ENCODE measurements at regions not wholly inside any gene's neighbourhood (a gene's known extent, or its start where the extent isn't known, plus 50 kb on each side); places are given as distances from the start of the nearest gene placed in this dataset.

DNA sequence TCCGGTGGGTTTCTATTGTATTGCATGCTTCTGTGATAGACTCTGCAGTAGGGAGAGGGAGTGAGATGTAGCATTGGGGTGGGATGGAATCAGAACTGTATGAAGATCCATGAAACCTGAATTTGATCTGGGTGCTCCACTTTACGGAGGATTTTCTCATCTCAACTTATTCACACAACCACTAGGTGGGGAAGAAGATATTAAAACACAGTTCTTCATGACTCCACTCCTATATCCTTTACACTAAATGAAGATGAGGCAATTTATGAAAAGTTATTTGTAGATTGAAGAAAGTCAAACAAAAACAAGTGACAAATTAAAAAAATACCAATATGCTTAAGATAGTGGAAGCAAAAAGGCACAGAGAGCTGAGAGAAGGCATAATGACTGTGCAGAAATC is 92.6 kb upstream of the PDGFD start:
- no peak for DNase-seq (ENCODE audit: low read depth, low spot score)

DNA sequence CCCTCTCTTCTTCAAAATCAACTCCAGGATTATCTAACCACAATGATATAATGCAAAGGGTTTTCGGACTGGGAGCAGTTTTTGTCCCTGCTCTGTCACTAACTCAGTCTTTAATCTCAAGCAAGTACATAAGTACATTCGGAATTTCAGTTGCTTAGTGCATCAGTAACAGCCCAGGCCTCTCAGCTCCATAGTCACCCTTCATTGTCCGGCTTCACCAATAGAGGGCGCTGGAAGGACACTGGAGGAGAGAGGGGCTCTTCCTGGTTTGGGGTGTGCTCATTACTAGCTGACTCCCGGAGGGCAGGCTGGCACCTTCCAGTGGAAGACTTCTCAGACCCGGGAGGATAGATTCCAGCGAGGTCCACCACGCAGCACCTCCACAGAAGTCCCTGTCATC is 90.4 kb upstream of the PDGFD start:
- DNase-seq (ENCODE audit: low read depth, low spot score), result no peak

DNA sequence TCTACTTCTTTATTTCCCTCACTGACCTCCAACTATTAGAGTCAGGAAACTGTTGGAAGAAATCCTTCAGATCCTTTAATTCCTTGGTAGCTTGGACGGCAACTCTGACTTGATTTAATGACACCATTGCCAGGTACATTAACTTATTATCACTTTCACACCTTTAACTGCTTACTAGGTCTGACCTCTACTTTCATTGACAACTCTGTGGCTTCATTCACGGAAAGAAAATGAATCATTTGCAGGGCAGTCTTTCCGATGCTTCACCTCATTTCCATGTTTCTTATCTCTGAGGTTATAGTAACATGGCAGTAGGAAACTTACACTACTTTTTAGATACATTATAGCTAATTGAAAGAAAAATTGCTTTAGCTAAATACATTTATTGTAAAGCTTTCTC is 82.6 kb upstream of the PDGFD start:
- DNase-seq (ENCODE audit: low read depth, low spot score), result no peak

DNA sequence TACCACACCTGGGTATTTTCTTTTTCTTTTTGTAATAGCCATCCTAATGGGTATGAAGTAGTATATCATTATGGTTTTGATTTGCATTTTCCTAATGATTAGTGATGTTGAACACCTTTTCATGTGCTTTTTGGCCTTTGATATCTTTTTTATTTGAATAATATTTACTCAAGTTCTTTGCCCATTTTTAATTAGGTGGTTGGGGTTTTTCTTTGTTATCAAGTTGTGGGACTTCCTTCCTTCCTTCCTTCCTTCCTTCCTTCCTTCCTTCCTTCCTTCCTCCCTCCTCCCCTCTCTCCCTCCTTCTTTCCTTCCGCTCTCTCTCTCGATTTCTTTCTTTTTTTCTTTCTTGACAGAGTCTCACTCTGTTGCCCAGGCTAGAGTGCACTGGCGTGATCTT is 75.0 kb upstream of the PDGFD start:
- DNase-seq (ENCODE audit: low read depth, low spot score), result no peak

DNA sequence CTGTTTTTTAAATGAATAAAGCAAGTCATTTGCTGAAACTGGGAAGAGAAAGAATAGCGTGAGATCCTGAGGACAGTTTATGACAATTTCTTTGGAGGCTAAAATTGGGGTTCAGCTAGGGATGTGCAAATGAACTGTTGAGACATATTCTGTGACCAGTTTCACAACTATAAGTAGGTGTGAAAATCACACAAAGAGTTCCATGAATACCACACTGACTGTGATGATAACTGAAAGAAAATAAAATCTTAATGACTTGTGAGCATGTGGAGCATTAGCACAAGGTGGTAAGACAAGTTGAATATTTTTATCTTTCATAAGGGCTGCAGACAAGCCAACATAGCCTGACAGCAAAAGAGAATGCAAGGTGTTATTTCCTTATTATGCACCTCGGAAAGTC is 61.1 kb upstream of the PDGFD start:
- no peak for DNase-seq (ENCODE audit: low read depth, low spot score)

DNA sequence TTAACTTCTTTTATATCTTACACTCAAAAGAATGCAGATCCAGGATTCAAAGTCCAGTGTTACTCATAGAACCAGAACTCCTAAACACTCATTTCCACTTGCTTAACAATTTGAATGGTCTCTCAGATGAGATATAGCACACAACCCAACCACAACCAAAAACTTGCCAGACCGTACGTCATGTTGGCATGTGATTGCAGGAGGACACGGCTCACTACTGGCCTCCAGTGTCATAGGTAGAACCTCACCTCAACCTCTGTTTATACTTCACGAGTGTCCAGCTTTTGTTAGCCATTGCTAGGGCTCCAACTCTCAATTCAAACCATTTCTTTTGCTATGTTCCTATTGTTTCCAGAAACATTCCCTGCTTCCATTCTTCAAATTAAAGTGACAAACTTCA is 58.5 kb upstream of the PDGFD start:
- no peak for DNase-seq (ENCODE audit: low read depth, low spot score)

DNA sequence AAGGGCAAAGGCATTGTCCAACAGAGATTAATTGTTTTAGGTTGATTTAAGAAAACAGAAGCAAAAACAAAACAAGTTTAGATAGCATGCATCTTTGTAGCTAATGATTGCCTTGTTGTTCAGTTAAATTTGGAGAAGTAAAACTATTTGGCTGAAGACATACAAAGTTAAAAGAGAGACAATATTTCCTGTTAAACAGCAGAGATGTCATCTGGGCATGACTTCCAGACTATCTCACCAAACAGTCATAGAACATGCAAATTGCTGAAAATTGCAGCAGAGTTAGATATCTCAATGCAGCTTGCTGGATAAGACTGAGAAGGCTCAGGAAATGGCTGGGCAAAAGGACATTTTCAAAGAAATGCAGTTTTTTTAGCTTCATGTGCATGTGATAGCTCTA is 57.5 kb upstream of the PDGFD start:
- no peak for DNase-seq (ENCODE audit: low read depth, low spot score)

- DNase-seq (ENCODE audit: low read depth, low spot score), result no peak
Measured at GRCh38 chr11:104219096-104219495, 55.1 kb upstream of the PDGFD start.

DNA sequence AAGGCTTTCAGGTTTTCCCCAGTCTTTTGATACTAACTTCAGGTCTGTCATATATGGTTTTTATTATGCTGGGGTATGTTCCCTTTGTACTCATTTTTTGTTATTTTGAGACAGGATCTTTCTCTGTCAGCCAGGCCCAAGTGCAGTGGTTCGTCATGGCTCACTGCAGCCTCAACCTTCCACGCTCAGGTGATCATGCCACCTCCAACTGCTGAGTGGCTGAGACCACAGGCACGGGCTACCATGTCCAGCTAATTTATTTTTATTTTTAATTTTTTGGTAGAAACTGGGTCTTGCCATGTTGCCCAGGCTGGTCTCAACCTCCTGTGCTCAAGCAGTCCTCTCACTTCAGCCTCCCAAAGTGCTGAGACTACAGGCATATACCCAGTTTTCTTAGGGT is 50.6 kb upstream of the PDGFD start:
- DNase-seq (ENCODE audit: low read depth, low spot score), result no peak

All from brain pericyte (primary cell).